Loucy (cell line): ENCODE measurements at regions not wholly inside any gene's neighbourhood (a gene's known extent, or its start where the extent isn't known, plus 50 kb on each side); places are given as distances from the start of the nearest gene placed in this dataset.

Experiments
- H2AFZ ChIP-seq: fragments of 200-600 bp; sonication (generic); 2 replicates; pipeline ENCODE4 v1.6.0; 2016; ENCODE audit warnings: antibody characterized with exemption, mild to moderate bottlenecking, low read length, moderate library complexity
- H3F3A ChIP-seq: fragments of 200-600 bp; 2 replicates; pipeline ENCODE4 v1.6.0; 2016; ENCODE audit warnings: antibody characterized with exemption, low read depth, mild to moderate bottlenecking
- H3K27me3 ChIP-seq: fragments of 200-600 bp; sonication (generic); 2 replicates; pipeline ENCODE4 v1.6.1; 2014; ENCODE audit warnings: low read length, mild to moderate bottlenecking; ENCODE audit not compliant: insufficient read depth, poor library complexity, severe bottlenecking
- H3K36me3 ChIP-seq: fragments of 200-600 bp; sonication (generic); 2 replicates; pipeline ENCODE4 v1.6.1; 2016; ENCODE audit warnings: low read length; ENCODE audit not compliant: insufficient read depth
- H3K4me1 ChIP-seq: fragments of 200-600 bp; sonication (generic); 2 replicates; pipeline ENCODE4 v1.5.1; 2014; ENCODE audit warnings: low read length, mild to moderate bottlenecking; ENCODE audit not compliant: insufficient read depth, poor library complexity, severe bottlenecking
- H3K4me2 ChIP-seq: fragments of 200-600 bp; sonication (generic); 2 replicates; pipeline ENCODE4 v1.6.0; 2014; ENCODE audit warnings: antibody characterized with exemption, low read length, low read depth, mild to moderate bottlenecking; ENCODE audit not compliant: poor library complexity, severe bottlenecking
- H3K4me3 ChIP-seq: fragments of 200-600 bp; sonication (generic); 2 replicates; pipeline ENCODE4 v1.5.1; 2014; ENCODE audit warnings: low read length, mild to moderate bottlenecking, mixed read lengths; ENCODE audit not compliant: poor library complexity, severe bottlenecking
- H3K79me2 ChIP-seq: fragments of 200-600 bp; sonication (generic); 2 replicates; pipeline ENCODE4 v1.6.1; 2014; ENCODE audit warnings: low read length; ENCODE audit not compliant: insufficient read depth
- H3K9ac ChIP-seq: fragments of 200-600 bp; sonication (generic); 2 replicates; pipeline ENCODE4 v1.6.0; 2014; ENCODE audit warnings: mild to moderate bottlenecking, low read depth, low read length, moderate library complexity; ENCODE audit not compliant: poor library complexity, severe bottlenecking
- H3K9me2 ChIP-seq: fragments of 200-600 bp; sonication (generic); replicated peaks from 2 replicates; pipeline ENCODE4 v1.6.1; 2016; ENCODE audit warnings: low read depth, low read length, mixed read lengths
- H3K9me3 ChIP-seq: fragments of 200-600 bp; sonication (generic); 2 replicates; pipeline ENCODE4 v1.6.1; 2014; ENCODE audit warnings: mild to moderate bottlenecking, antibody characterized with exemption, low read length, low read depth; ENCODE audit not compliant: insufficient read depth
- H4K20me1 ChIP-seq: fragments of 200-600 bp; sonication (generic); 2 replicates; pipeline ENCODE4 v1.6.0; 2014; ENCODE audit warnings: antibody characterized with exemption, low read length, mild to moderate bottlenecking; ENCODE audit not compliant: insufficient read depth, poor library complexity, severe bottlenecking
- EZH2phosphoT487 ChIP-seq: fragments of 200-600 bp; IDR thresholded peaks from 2 replicates; pipeline ENCODE4 v1.6.1; 2018; ENCODE audit warnings: antibody characterized with exemption, mild to moderate bottlenecking, moderate library complexity, borderline replicate concordance
- TF ChIP-seq, protein P1 (sequence below): fragments of 200-600 bp; sonication (generic); conservative IDR thresholded peaks from 2 replicates; pipeline ENCODE4 v1.5.1; 2014; ENCODE audit warnings: mild to moderate bottlenecking, antibody characterized with exemption, low read length

- Histone ChIP-seq H3F3A (no peaks in the 10 kb centered on the region), H3K9ac (no peak overlapping the region), H3K9me3 (no peaks in the 10 kb centered on the region), H3K36me3 (no peaks in the 10 kb centered on the region), H4K20me1 (no peaks in the 10 kb centered on the region), H3K9me2 (no peaks in the 10 kb centered on the region), H3K27me3 (no peaks in the 10 kb centered on the region), H2AFZ (no peak overlapping the region), H3K4me1 (no peaks in the 10 kb centered on the region), H3K4me2 (no peak overlapping the region), H3K79me2 (no peaks in the 10 kb centered on the region), H3K4me3 (no peak overlapping the region)
- no peak for TF ChIP-seq EZH2phosphoT487
- TF ChIP-seq, protein P1, sequence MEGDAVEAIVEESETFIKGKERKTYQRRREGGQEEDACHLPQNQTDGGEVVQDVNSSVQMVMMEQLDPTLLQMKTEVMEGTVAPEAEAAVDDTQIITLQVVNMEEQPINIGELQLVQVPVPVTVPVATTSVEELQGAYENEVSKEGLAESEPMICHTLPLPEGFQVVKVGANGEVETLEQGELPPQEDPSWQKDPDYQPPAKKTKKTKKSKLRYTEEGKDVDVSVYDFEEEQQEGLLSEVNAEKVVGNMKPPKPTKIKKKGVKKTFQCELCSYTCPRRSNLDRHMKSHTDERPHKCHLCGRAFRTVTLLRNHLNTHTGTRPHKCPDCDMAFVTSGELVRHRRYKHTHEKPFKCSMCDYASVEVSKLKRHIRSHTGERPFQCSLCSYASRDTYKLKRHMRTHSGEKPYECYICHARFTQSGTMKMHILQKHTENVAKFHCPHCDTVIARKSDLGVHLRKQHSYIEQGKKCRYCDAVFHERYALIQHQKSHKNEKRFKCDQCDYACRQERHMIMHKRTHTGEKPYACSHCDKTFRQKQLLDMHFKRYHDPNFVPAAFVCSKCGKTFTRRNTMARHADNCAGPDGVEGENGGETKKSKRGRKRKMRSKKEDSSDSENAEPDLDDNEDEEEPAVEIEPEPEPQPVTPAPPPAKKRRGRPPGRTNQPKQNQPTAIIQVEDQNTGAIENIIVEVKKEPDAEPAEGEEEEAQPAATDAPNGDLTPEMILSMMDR: no peak
Measured at GRCh38 chr16:6634151-6634550, 698.5 kb upstream of the RBFOX1 start.

- no peak overlapping the region for H2AFZ ChIP-seq
- H3K36me3 ChIP-seq: no peaks in the 10 kb centered on the region
- TF ChIP-seq EZH2phosphoT487: no peak
- TF ChIP-seq, protein P1: no peak
- H3K4me1 ChIP-seq: no peaks in the 10 kb centered on the region
- H4K20me1 ChIP-seq: no peaks in the 10 kb centered on the region
- H3K79me2 ChIP-seq: no peaks in the 10 kb centered on the region
- no peaks in the 10 kb centered on the region for H3K27me3 ChIP-seq
- no peak overlapping the region for H3K9ac ChIP-seq
- H3K9me2 ChIP-seq: no peaks in the 10 kb centered on the region
- H3F3A ChIP-seq: no peaks in the 10 kb centered on the region
- H3K4me3 ChIP-seq: no peak overlapping the region
- H3K4me2 ChIP-seq: no peak overlapping the region
- no peaks in the 10 kb centered on the region for H3K9me3 ChIP-seq
Measured at GRCh38 chr16:6633456-6633855, 699.2 kb upstream of the RBFOX1 start.

DNA sequence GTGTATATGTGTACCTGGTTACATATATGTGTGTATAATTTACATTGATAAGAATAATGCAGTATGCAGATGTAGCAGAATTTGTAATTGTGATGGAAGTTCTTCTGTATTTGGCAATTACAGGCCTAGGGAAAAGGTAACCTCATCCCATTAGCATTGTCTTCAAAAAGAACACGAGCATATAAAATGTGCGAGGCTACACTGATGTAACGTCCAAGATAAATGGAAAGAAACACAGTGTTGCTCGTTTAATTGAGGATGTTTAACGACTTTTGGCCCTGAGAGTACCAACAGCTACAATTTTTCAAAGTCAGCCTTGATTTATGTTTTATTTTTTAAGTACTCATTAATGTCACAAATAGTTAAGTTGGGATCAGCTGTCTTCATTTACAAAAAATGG is 703.5 kb upstream of the RBFOX1 start:
- no peaks in the 10 kb centered on the region for H3K4me1 ChIP-seq
- H3K9me3 ChIP-seq: no peaks in the 10 kb centered on the region
- no peak overlapping the region for H3K9ac ChIP-seq
- H3K4me2 ChIP-seq: no peak overlapping the region
- no peak for TF ChIP-seq EZH2phosphoT487
- TF ChIP-seq, protein P1: no peak
- no peak overlapping the region for H3K4me3 ChIP-seq
- no peaks in the 10 kb centered on the region for H3F3A ChIP-seq
- no peaks in the 10 kb centered on the region for H3K79me2 ChIP-seq
- no peaks in the 10 kb centered on the region for H3K27me3 ChIP-seq
- H2AFZ ChIP-seq: no peak overlapping the region
- H4K20me1 ChIP-seq: no peaks in the 10 kb centered on the region
- H3K9me2 ChIP-seq: no peaks in the 10 kb centered on the region
- no peaks in the 10 kb centered on the region for H3K36me3 ChIP-seq
